H9 (cell line): ENCODE measurements at regions not wholly inside any gene's neighbourhood (a gene's known extent, or its start where the extent isn't known, plus 50 kb on each side); places are given as distances from the start of the nearest gene placed in this dataset.

Source experiments
- DNase-seq: peaks from one replicate; pipeline ENCODE4 v3.0.0-alpha.2; 2017
- H2AFZ ChIP-seq: one replicate; pipeline ENCODE4 v1.6.1; 2013; ENCODE audit warnings: mild to moderate bottlenecking, low read length, control low read depth, moderate library complexity
- H2AK5ac ChIP-seq: 2 replicates; pipeline ENCODE4 v1.6.1; 2013; ENCODE audit warnings: low read length, control low read depth, mixed read lengths; ENCODE audit not compliant: insufficient read length
- H2BK120ac ChIP-seq: one replicate; pipeline ENCODE4 v1.6.1; 2013; ENCODE audit warnings: low read depth, mild to moderate bottlenecking, low read length, control low read depth, inconsistent platforms; ENCODE audit not compliant: poor library complexity, severe bottlenecking
- H2BK12ac ChIP-seq: 2 replicates; pipeline ENCODE4 v1.6.1; 2013; ENCODE audit warnings: low read length, control low read depth, mixed read lengths, low read depth; ENCODE audit not compliant: insufficient read length
- H2BK15ac ChIP-seq: 2 replicates; pipeline ENCODE4 v1.6.1; 2013; ENCODE audit warnings: low read depth, low read length, control low read depth
- H2BK20ac ChIP-seq: one replicate; pipeline ENCODE4 v1.6.1; 2013; ENCODE audit warnings: low read depth, mild to moderate bottlenecking, low read length, control low read depth, inconsistent platforms; ENCODE audit not compliant: poor library complexity, severe bottlenecking
- H2BK5ac ChIP-seq: 2 replicates; pipeline ENCODE4 v1.6.1; 2013; ENCODE audit warnings: low read length, control low read depth, mixed read lengths; ENCODE audit not compliant: insufficient read length
- H3K14ac ChIP-seq: 2 replicates; pipeline ENCODE4 v1.6.1; 2013; ENCODE audit warnings: low read length, control low read depth; ENCODE audit not compliant: insufficient read depth
- H3K18ac ChIP-seq: 2 replicates; pipeline ENCODE4 v1.6.1; 2013; ENCODE audit warnings: low read depth, mild to moderate bottlenecking, mixed read lengths, low read length, control low read depth; ENCODE audit not compliant: insufficient read length
- H3K23ac ChIP-seq: 2 replicates; pipeline ENCODE4 v1.6.1; 2013; ENCODE audit warnings: low read length, control low read depth, mixed read lengths, low read depth; ENCODE audit not compliant: insufficient read length
- H3K23me2 ChIP-seq: 2 replicates; pipeline ENCODE4 v1.6.1; 2013; ENCODE audit warnings: low read depth, mild to moderate bottlenecking, mixed read lengths, low read length, control low read depth; ENCODE audit not compliant: insufficient read length, poor library complexity, severe bottlenecking
- H3K27ac ChIP-seq: 2 replicates; pipeline ENCODE4 v1.5.1; 2013; ENCODE audit warnings: low read length, control low read depth, mixed read lengths, low read depth; ENCODE audit not compliant: insufficient read length
- H3K27me3 ChIP-seq: 2 replicates; pipeline ENCODE4 v1.6.1; 2013; ENCODE audit warnings: low read length, control low read depth, inconsistent platforms; ENCODE audit not compliant: insufficient read depth
- H3K4ac ChIP-seq: 2 replicates; pipeline ENCODE4 v1.6.1; 2013; ENCODE audit warnings: low read depth, mild to moderate bottlenecking, control low read depth, inconsistent platforms, low read length, moderate library complexity
- H3K4me1 ChIP-seq: 2 replicates; pipeline ENCODE4 v1.6.1; 2013; ENCODE audit warnings: low read length, control low read depth, inconsistent platforms; ENCODE audit not compliant: insufficient read depth
- H3K4me2 ChIP-seq: 2 replicates; pipeline ENCODE4 v1.6.1; 2013; ENCODE audit warnings: low read length, control low read depth, mixed read lengths; ENCODE audit not compliant: insufficient read length, insufficient read depth
- H3K56ac ChIP-seq: 2 replicates; pipeline ENCODE4 v1.6.1; 2013; ENCODE audit warnings: low read depth, mild to moderate bottlenecking, mixed read lengths, low read length, control low read depth; ENCODE audit not compliant: insufficient read length
- H3K79me1 ChIP-seq: 2 replicates; pipeline ENCODE4 v1.6.1; 2013; ENCODE audit warnings: low read depth, mild to moderate bottlenecking, moderate library complexity, low read length, control low read depth, inconsistent platforms; ENCODE audit not compliant: insufficient read depth, poor library complexity, severe bottlenecking
- H3K79me2 ChIP-seq: 2 replicates; pipeline ENCODE4 v1.6.1; 2013; ENCODE audit warnings: low read length, control low read depth, inconsistent platforms; ENCODE audit not compliant: insufficient read depth
- H3K9ac ChIP-seq: 2 replicates; pipeline ENCODE4 v1.6.1; 2013; ENCODE audit warnings: low read length, control low read depth, mixed read lengths; ENCODE audit not compliant: insufficient read length; ENCODE audit errors: extremely low read depth
- H3K9me3 ChIP-seq: one replicate; pipeline ENCODE4 v1.6.1; 2013; ENCODE audit warnings: low read depth, low read length, inconsistent platforms; ENCODE audit not compliant: control insufficient read depth
- H3T11ph ChIP-seq: one replicate; pipeline ENCODE4 v1.6.1; 2013; ENCODE audit warnings: mild to moderate bottlenecking, low read length, control low read depth, inconsistent platforms
- H4K20me1 ChIP-seq: one replicate; pipeline ENCODE4 v1.6.1; 2013; ENCODE audit not compliant: control insufficient read depth, insufficient read length, insufficient read depth
- H4K5ac ChIP-seq: 2 replicates; pipeline ENCODE4 v1.6.1; 2013; ENCODE audit warnings: low read depth, mild to moderate bottlenecking, mixed read lengths, low read length, control low read depth; ENCODE audit not compliant: insufficient read length
- H4K8ac ChIP-seq: replicated peaks from 2 replicates; pipeline ENCODE4 v1.6.1; 2013; ENCODE audit warnings: low read length, control low read depth, mixed read lengths, low read depth; ENCODE audit not compliant: insufficient read length
- H4K91ac ChIP-seq: 2 replicates; pipeline ENCODE4 v1.6.1; 2013; ENCODE audit warnings: low read depth, mild to moderate bottlenecking, moderate library complexity, mixed read lengths, low read length, control low read depth; ENCODE audit not compliant: insufficient read length
- H3K27ac Mint-ChIP-seq, 3 experiments: 2 replicates in 2 of 3; 3 replicates in 1 of 3; pipeline ENCODE4 v1.8.0; 2020 to 2021; ENCODE audit warnings: mixed read lengths in 3 of 3, mild to moderate bottlenecking in 1 of 3, moderate library complexity in 1 of 3
- H3K27me3 Mint-ChIP-seq: 2 replicates; pipeline ENCODE4 v1.8.0; 2021; ENCODE audit warnings: low read depth, mild to moderate bottlenecking, moderate library complexity, mixed read lengths
- H3K36me3 Mint-ChIP-seq, 3 experiments: 2 replicates in 2 of 3; 3 replicates in 1 of 3; pipeline ENCODE4 v1.8.0; 2020 to 2021; ENCODE audit warnings: low read depth in 3 of 3, mixed read lengths in 3 of 3; ENCODE audit not compliant: insufficient read depth in 1 of 3
- H3K4me1 Mint-ChIP-seq, 2 experiments: 2 replicates each; pipeline ENCODE4 v1.8.0; 2020; ENCODE audit warnings: mixed read lengths in 2 of 2
- H3K4me3 Mint-ChIP-seq, 2 experiments: 2 replicates in 1 of 2; 3 replicates in 1 of 2; pipeline ENCODE4 v1.8.0; 2020 to 2021; ENCODE audit warnings: mild to moderate bottlenecking in 2 of 2, mixed read lengths in 2 of 2, moderate library complexity in 1 of 2
- H3K9me3 Mint-ChIP-seq, 2 experiments: 2 replicates in 1 of 2; 3 replicates in 1 of 2; pipeline ENCODE4 v1.8.0; 2020; ENCODE audit warnings: mild to moderate bottlenecking in 2 of 2, mixed read lengths in 2 of 2, moderate library complexity in 1 of 2
- CTCF ChIP-seq: fragments of 200-600 bp; sonication (generic); conservative IDR thresholded peaks from 3 replicates; pipeline ENCODE4 v1.8.0; 2021; ENCODE audit warnings: antibody characterized with exemption, mild to moderate bottlenecking
- WGBS: extraction: QIAGEN DNeasy Blood & Tissue Kit; methylation state at CpG from one replicate; pipeline ENCODE4 v1.1.7; 2013; ENCODE audit warnings: missing lambda C conversion rate, low lambda C conversion rate, mixed read lengths; ENCODE audit not compliant: insufficient read length; ENCODE audit errors: extremely low coverage; 5-methylcytosine and 5-hydroxymethylcytosine counted together

GRCh38 chr5:142433526-142434321, 108.9 kb upstream of the SPRY4 start:
- TF ChIP-seq CTCF, result no peak
- no peaks in the 10 kb centered on the region for H3K36me3 Mint-ChIP-seq
- Histone ChIP-seq H2BK15ac (no peak overlapping the region), H2BK120ac (no peak overlapping the region), H4K8ac (no peak overlapping the region), H3K27me3 (no peaks in the 10 kb centered on the region), H3K4ac (no peak overlapping the region), H4K5ac (no peak overlapping the region), H3T11ph (no peak overlapping the region), H3K14ac (no peak overlapping the region), H2BK20ac (no peak overlapping the region), H3K4me1 (peaks cover 6% of the 10 kb centered on the region; the same call in 1 of the 2 replicates), H3K56ac (no peak overlapping the region), H2BK12ac (no peak overlapping the region), H3K79me1 (no peaks in the 10 kb centered on the region), H3K79me2 (no peaks in the 10 kb centered on the region), H3K27ac (no peak overlapping the region), H3K23ac (no peak overlapping the region), H3K4me2 (no peak overlapping the region), H2AK5ac (no peak overlapping the region), H3K18ac (no peak overlapping the region), H2AFZ (no peak overlapping the region), H4K91ac (no peak overlapping the region), H4K20me1 (no peaks in the 10 kb centered on the region), H2BK5ac (no peak overlapping the region), H3K9ac (no peak overlapping the region), H3K23me2 (no peaks in the 10 kb centered on the region), H3K9me3 (no peaks in the 10 kb centered on the region)
- no peaks in the 10 kb centered on the region for H3K9me3 Mint-ChIP-seq
- H3K4me1 Mint-ChIP-seq, result peaks cover 26 to 27% of the 10 kb centered on the region in 2 experiments
- no CpG with 5 or more reads among the region's 8 CpGs for WGBS
- no peak overlapping the region for H3K4me3 Mint-ChIP-seq
- peak overlapping the region in 2 of 3 experiments; percentile 9 to 42; a peak in 2 of 7 replicates for H3K27ac Mint-ChIP-seq
- DNase-seq, result no peak
- no peaks in the 10 kb centered on the region for H3K27me3 Mint-ChIP-seq
